ENCODE measurements at regions not wholly inside any gene's neighbourhood (a gene's known extent, or its start where the extent isn't known, plus 50 kb on each side); places are given as distances from the start of the nearest gene placed in this dataset.

DNA sequence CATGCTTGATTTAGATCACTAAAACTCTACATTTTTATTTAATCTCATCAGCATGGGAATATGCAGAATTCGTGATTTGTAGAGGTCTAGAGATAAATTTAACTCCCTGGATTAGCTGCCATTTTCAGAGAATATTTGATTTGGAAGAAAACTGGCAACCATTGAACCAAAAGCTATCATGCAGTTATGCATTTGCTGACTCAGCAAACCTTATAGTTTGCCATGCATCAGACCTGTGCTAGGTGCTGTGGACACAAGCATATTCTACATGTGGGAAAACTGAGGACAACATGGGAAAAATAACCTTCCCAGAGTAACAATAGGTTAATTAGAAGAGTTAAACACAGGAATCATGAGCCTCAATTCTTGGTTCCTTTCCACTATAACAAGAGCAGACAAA lies 54.7 kb upstream of the TP63 start:
- no peak overlapping the region for H3K27ac ChIP-seq
- TF ChIP-seq, protein P1, sequence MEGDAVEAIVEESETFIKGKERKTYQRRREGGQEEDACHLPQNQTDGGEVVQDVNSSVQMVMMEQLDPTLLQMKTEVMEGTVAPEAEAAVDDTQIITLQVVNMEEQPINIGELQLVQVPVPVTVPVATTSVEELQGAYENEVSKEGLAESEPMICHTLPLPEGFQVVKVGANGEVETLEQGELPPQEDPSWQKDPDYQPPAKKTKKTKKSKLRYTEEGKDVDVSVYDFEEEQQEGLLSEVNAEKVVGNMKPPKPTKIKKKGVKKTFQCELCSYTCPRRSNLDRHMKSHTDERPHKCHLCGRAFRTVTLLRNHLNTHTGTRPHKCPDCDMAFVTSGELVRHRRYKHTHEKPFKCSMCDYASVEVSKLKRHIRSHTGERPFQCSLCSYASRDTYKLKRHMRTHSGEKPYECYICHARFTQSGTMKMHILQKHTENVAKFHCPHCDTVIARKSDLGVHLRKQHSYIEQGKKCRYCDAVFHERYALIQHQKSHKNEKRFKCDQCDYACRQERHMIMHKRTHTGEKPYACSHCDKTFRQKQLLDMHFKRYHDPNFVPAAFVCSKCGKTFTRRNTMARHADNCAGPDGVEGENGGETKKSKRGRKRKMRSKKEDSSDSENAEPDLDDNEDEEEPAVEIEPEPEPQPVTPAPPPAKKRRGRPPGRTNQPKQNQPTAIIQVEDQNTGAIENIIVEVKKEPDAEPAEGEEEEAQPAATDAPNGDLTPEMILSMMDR (conservative IDR thresholded peaks at IDR 0.05) = no peak

DNA sequence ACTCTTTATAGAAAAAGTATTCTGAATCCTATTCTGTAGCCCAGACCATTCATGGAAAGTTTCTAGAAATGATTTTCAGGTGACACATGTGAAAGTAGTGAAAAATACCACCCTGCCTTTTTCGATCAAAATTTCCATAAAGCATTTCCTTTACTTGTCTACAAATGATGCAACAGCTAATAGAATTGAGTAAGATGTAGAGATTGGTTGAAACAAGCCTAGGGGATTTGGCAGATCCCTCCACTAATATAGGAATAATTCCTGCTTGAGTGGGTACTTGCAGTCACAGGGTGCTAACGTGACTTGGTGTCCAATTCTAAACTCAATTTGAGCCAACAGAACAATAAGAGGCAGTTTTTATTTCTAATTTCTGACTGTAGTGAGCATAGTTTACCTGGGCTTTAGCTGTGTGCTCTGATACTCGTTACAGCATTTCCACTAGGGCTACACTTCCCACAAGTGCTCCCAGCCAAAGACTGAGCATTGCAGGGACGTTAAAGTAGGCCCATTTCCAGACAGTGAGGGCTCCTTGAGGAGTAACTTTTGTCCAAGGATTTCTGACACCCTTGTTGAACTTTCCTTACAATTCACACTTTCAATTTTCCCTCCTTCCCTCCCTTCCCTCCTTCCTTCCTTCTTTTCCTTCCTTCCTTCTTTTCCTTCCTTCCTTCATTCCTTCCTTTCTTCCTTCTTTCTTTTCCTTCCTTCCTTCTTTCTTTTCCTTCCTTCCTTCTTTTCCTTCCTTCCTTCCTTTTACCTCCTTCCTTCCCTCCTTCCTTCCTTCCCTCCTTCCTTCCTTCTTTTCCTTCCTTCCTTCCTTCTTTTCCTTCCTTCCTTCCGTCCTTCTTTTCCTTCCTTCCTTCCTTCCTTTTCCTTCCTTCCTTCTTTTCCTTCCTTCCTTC lies 53.9 kb upstream of the TP63 start:
- TF ChIP-seq, protein P1 (conservative IDR thresholded peaks at IDR 0.05) = no peak
- H3K27ac ChIP-seq = no peak overlapping the region

DNA sequence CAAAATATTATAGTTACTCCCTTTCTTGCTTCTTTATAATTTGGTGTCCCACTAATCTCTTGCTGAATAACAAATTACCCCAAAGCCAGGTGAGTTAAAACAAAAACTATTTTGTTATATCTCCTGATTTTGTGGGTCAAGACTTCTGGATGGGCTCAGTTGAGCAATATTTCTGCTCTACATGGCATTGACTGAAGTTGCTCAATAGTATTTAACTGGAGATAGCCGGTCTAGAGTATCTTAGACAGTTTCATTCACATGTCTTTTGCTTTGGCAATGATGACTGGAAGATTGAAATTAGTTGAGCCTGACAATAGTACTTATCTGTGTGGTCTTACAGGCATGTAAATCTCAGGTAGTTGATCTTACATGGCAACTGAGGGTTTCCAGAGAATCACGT lies 51.0 kb upstream of the TP63 start:
- H3K27ac ChIP-seq = no peak overlapping the region
- TF ChIP-seq, protein P1 (conservative IDR thresholded peaks at IDR 0.05) = no peak

Data from VCaP (cell line).